Stimulated activated CD8-positive, alpha-beta memory T cell treated with anti-CD3 and anti-CD28 coated beads, Interleukin-2, amount 100 ng/mL, for 48 hours (primary cell): ENCODE measurements at regions not wholly inside any gene's neighbourhood (a gene's known extent, or its start where the extent isn't known, plus 50 kb on each side); places are given as distances from the start of the nearest gene placed in this dataset.

Experiments used
- DNase-seq, 2 donors: peaks; one replicate each; pipeline ENCODE4 v3.0.0-alpha.2; 2020; ENCODE audit warnings: low read depth in 2 of 2

GRCh38 chr16:6382924-6383459 lies 949.7 kb upstream of the RBFOX1 start:
- DNase-seq: no peak

DNA sequence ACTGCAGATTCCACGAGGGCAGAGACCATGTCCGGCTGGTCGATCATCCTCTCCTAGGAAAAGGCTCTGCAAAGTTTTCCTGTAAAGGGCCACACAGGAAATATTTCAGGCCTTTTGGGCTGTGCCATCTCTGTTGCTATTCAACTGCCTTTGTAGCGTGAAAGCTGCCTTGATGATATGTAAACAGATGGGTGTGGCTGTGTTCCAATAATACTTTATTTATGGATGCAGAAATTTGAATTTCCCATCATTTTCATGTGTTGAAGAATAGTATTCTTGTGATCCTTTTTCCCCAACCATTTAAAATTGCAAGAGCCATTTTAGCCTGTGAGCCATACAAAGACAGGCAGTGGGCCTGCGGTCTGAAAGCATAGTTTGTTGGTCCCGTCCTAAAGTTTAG lies 950.7 kb upstream of the RBFOX1 start:
- DNase-seq: no peak

DNA sequence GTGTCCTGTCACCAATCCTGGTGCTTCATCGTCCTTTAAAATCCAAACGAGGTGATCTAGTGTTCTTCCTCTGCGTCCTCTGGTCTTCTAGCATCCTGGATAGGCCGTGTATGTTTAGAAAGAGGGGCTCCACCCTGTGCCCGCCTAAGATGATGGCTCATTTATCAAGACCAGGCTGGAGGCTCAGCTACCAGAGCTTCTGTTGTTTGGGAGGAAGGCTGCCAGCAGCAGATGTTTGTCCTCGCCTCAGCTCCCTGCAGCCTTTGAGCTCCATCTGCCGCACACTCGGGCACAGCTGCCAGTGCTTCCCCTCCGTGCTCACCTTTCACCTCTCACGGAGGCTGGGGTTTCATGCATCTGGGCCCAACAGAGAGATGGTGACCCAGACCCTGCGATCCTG lies 954.7 kb upstream of the RBFOX1 start:
- no peak for DNase-seq

- DNase-seq: no peak
These were observed 957.1 kb upstream of the RBFOX1 start for GRCh38 chr16:6375465-6376075.

- no peak for DNase-seq
These were observed 957.8 kb upstream of the RBFOX1 start for GRCh38 chr16:6374821-6375220.

- no peak for DNase-seq
These were observed 967.8 kb upstream of the RBFOX1 start for GRCh38 chr16:6364846-6365245.

- no peak for DNase-seq
These were observed 968.6 kb upstream of the RBFOX1 start for GRCh38 chr16:6363896-6364607.

GRCh38 chr16:6363396-6363795 lies 969.2 kb upstream of the RBFOX1 start:
- DNase-seq: no peak

GRCh38 chr16:6362321-6362720 lies 970.3 kb upstream of the RBFOX1 start:
- DNase-seq: no peak

DNA sequence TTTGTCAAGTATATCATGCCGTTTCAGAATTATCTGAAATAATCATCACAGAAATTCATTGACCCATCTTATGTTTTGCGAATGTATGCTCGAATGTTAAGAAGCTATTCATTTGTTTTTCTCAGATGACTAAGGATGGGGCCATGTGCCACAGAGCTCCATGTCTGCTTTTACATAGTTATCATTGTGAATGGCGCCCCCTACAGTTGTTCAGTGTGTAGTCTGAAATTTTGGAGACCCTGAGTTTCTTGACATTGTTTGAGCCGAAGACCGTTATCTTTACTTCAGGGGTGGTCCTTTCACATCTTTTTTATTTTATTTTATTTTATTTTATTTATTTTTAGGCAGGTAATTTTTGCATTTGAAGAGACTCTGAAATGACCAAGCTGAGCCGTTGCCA lies 972.0 kb upstream of the RBFOX1 start:
- no peak for DNase-seq

GRCh38 chr16:6356911-6357310 lies 975.7 kb upstream of the RBFOX1 start:
- no peak for DNase-seq

- DNase-seq: no peak
These were observed 982.9 kb upstream of the RBFOX1 start for GRCh38 chr16:6349725-6350124.

GRCh38 chr16:6345090-6345489 lies 987.6 kb upstream of the RBFOX1 start:
- DNase-seq: no peak

DNA sequence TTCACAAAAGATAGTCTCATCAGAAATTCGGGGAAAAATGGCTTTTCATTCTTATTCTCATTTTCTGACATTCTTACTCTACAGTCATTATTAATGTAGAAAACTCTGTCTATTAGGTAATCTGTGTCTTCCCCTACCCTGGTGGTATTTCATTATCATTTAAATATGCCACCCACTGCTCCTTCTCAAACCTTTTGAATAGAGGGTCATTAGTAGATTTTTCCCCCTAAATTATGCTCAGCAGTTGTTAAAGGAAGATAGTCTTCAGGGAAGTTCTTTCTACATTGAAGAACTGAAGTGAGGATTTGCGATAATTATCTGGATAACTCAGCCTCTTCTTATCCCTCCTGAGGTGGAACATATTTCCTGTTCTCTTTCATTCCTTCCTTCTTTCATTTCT lies 989.5 kb upstream of the RBFOX1 start:
- DNase-seq: no peak

- DNase-seq: no peak
These were observed 990.7 kb upstream of the RBFOX1 start for GRCh38 chr16:6341981-6342380.

GRCh38 chr16:6335072-6335471 lies 997.6 kb upstream of the RBFOX1 start:
- DNase-seq: no peak

DNA sequence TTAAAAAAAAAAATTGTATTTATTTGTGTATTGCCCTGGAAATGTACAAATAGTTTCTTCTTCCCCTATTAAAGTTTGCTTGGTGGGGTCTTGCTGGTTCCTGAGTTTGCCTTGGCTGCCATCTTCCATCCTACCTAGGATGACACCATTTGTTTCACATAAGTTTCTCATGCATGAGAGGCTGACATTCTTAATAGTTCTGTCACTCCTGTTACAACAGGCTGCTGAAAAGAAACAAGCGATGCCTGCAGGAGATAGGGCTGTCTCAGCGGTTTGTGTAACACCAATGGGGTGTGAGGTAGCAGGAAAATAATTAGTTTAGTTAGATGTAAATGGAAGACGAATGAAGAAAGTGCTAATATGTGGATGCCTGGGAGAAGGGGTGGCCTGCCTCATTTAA lies 1000.9 kb upstream of the RBFOX1 start:
- DNase-seq: no peak

GRCh38 chr16:6317934-6318333 lies 1014.7 kb upstream of the RBFOX1 start:
- DNase-seq: no peak

DNA sequence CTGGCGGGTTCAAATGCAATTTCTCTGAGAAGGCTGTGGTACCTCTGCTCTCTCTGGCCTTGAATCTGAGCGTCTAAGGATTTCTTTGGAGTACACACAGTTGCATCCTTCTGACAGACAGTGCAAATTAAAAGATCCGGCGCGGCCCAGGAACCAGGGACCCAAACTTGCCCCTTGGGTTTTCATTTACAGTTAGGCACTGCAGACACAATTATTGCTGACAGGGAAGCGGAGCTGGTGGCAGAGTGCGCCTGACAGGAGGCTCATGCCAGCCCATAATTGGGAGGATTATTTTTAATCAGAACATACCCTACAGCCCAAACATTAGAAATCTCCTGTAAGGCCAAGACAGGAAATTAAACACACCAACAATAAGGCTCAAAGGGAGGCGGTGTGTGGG lies 1023.4 kb upstream of the RBFOX1 start:
- DNase-seq: no peak

DNA sequence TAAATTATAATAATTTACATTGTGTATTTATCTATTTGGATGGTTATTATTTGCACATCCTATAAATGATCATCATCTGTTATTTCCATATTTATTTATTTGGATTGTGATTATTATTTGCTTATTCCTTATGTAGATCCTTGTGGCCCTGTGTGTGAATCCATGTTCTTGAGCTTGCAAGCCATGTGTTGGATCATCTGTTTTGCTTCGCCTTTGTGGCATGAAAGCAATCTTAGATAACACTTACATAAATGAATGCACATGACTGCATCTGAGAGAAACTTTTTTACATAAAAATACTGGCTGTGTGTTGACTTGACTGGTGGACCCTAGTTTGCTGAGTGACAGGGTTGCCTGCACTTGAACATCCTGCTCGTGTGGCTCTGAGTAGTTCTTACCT lies 1024.5 kb upstream of the RBFOX1 start:
- DNase-seq: no peak

DNA sequence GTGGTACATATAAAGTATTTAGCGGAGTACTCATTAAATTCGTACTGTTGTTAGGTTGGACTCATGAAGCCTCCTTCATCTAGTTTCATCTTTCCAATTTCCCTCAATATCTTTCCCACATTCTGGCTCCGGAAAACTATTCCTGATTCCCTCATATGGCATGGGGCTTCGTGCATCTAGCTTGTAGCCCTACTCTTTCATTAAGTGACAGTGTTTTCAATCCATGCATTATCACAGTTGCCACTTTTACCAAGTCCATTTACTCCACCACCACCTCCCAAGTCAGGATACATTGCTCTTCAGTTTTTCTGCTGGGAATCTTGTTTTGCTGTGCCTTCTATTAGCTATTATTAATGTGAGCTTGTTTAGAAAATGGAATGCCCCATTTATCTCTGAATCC lies 1032.1 kb upstream of the RBFOX1 start:
- DNase-seq: no peak

DNA sequence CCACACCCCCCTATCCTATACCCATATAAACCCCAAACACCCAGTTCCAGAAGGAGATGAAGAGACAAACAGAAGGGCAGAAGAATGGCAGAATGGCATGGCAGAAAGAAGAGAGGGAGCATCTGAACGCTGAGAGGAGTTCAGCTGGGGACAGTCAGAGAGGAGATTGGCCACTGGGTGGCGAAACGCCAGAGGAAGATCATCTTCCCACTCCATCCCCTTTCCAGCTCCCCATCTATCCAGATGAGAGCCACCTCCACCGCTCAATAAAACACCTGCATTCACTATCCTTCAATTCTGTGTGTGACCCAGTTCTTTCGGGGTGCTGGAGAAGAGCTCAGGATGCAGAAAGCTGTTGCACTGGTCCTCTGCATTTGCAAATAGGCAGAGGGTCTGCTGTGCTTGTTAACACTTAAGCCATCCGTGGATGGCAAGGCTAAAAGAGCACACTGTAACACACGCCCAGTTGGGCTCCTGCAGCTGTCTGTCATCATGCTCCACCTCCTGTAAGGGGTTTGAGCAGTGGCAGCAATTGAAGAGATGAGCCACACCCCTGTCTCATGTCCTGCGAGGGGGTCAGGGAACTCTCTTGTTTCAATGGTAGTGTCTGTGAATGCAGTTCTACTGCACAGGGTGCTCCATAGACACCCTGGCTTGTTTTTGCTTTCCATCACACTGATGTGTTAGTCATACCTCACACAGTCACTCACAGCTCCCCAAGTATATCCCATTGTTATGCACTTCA lies 1034.8 kb upstream of the RBFOX1 start:
- no peak for DNase-seq

- DNase-seq: no peak
These were observed 1046.5 kb upstream of the RBFOX1 start for GRCh38 chr16:6286176-6286575.
